Kidney epithelial cell (primary cell): ENCODE measurements at regions not wholly inside any gene's neighbourhood (a gene's known extent, or its start where the extent isn't known, plus 50 kb on each side); places are given as distances from the start of the nearest gene placed in this dataset.

ENCODE experiments used
- DNase-seq: peaks from one replicate; pipeline ENCODE4 v3.0.0-alpha.2; 2010; ENCODE audit warnings: low read depth
- H3K27me3 ChIP-seq: 2 replicates; pipeline ENCODE4 v1.6.0; 2011; ENCODE audit warnings: low read length; ENCODE audit not compliant: control insufficient read depth, insufficient read depth
- H3K36me3 ChIP-seq: 2 replicates; pipeline ENCODE4 v1.5.1; 2011; ENCODE audit warnings: low read length; ENCODE audit not compliant: control insufficient read depth, insufficient read depth
- H3K4me3 ChIP-seq: 2 replicates; pipeline ENCODE4 v1.5.1; 2011; ENCODE audit warnings: low read depth, mild to moderate bottlenecking, control low read depth, low read length
- CTCF ChIP-seq: IDR thresholded peaks from 2 replicates; pipeline ENCODE4 v1.5.1; 2011; ENCODE audit warnings: mild to moderate bottlenecking, moderate library complexity, low read length, control low read depth, inconsistent platforms; ENCODE audit not compliant: insufficient read depth, poor library complexity, severe bottlenecking

- no peaks in the 10 kb centered on the region for H3K36me3 ChIP-seq
- peak; percentile 54 for DNase-seq
- no peak for TF ChIP-seq CTCF
- H3K4me3 ChIP-seq: no peak overlapping the region
- H3K27me3 ChIP-seq: peaks cover 10% of the 10 kb centered on the region
These were observed 314.4 kb upstream of the NT5C1B start for GRCh38 chr2:18903750-18904149.

GRCh38 chr2:18901242-18901641 lies 311.9 kb upstream of the NT5C1B start:
- H3K27me3 ChIP-seq: peaks cover 12% of the 10 kb centered on the region
- TF ChIP-seq CTCF: no peak
- H3K4me3 ChIP-seq: no peak overlapping the region
- no peaks in the 10 kb centered on the region for H3K36me3 ChIP-seq
- DNase-seq: no peak

DNA sequence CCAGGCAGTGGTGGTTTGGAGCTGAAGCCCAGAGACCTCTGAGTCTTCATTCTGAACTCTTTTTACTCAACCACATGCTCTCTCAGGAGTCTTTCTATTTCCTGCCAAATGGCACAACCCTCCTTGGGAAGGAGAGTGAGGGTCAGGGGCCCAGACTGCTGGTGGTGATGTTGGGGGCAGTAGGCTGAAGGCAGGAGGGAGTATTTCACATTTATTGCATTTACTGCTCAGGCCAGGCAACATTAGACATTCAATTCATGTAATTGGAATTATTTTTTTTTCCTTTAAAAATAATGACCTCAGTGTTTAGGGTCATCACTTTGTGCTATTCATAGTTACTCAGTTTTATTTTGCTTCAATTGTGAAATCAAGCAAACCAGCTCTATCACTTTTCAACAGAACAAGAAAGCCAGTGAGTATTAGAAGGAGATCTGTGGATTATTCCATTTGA lies 311.3 kb upstream of the NT5C1B start:
- peaks cover 12% of the 10 kb centered on the region for H3K27me3 ChIP-seq
- H3K4me3 ChIP-seq: no peak overlapping the region
- DNase-seq: no peak
- TF ChIP-seq CTCF: no peak
- H3K36me3 ChIP-seq: no peaks in the 10 kb centered on the region

- Histone ChIP-seq H3K4me3 (no peak overlapping the region), H3K36me3 (no peaks in the 10 kb centered on the region), H3K27me3 (peaks cover 12% of the 10 kb centered on the region)
- no peak for DNase-seq
- TF ChIP-seq CTCF: no peak
These were observed 310.4 kb upstream of the NT5C1B start for GRCh38 chr2:18899725-18900124.

DNA sequence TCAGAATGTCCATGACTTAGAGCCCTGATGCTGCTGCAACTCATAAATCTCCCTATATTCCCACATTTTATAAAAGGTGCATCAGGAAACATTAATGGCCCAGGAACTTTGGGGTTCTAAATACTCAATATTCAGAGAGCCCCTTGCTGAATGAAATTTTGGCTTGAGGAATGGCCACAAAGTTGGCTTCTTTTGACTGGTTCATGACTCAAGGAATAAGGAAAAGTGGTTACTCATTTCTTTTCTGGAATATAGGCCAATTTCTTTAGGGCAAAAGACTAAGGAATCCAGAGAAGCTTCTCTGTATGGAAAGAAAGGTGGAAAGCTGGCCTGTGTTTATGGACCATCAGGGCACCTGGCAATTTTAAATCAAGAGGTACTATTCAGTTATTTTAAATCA lies 308.9 kb upstream of the NT5C1B start:
- Histone ChIP-seq H3K27me3 (peaks cover 10% of the 10 kb centered on the region), H3K36me3 (no peaks in the 10 kb centered on the region), H3K4me3 (no peak overlapping the region)
- no peak for TF ChIP-seq CTCF
- DNase-seq: no peak

DNA sequence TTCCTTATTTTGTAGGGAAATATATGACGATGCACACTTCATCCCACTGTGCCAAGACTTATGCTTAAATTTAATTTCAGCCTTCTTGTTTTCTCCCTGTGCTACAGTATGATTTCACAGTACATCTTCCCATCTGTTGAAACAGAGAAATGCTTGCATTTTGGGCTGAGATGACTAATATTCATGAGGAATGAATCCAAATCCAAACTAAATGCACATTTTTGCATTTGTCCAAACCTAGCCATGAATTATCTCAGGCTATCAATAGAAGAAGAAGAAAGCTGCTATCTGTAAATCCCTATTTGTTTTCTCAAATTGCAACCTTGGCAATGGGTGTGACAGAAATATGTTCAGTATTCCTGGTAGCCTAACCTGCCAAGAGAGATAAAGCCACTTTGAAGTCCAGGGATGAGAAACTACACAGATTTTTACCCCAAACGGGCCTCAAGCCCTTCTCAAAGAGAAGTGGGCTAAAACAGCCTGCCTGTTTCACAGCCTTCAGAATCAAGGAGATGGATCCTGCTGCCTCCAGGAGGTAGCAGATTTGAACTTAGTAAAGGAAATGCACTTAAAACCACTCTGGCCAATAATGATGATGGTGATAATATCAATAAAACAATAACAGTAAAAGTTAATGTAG lies 306.9 kb upstream of the NT5C1B start:
- Histone ChIP-seq H3K36me3 (no peaks in the 10 kb centered on the region), H3K4me3 (no peak overlapping the region), H3K27me3 (peaks cover 10% of the 10 kb centered on the region)
- DNase-seq: no peak
- no peak for TF ChIP-seq CTCF
